Thyroid gland (tissue), 4 donors: ENCODE measurements at regions not wholly inside any gene's neighbourhood (a gene's known extent, or its start where the extent isn't known, plus 50 kb on each side); places are given as distances from the start of the nearest gene placed in this dataset.

Experiments
- CTCF ChIP-seq, 6 experiments: fragments of 200-600 bp in 3 of 6; fragments of 450-650 bp in 3 of 6; sonication (generic) in 3 of 6; IDR thresholded peaks; one replicate each; pipeline ENCODE4 v1.5.1; 2016 to 2019; ENCODE audit warnings: antibody characterized with exemption in 6 of 6, mild to moderate bottlenecking in 2 of 6, inconsistent platforms in 1 of 6, moderate library complexity in 1 of 6
- POLR2A ChIP-seq, 2 donors: fragments of 450-650 bp; IDR thresholded peaks; one replicate each; pipeline ENCODE4 v1.6.1; 2017; ENCODE audit warnings: antibody characterized with exemption in 2 of 2, mild to moderate bottlenecking in 2 of 2, moderate library complexity in 1 of 2

GRCh38 chr16:79473456-79473855 lies 127.1 kb downstream of the MAF start:
- TF ChIP-seq POLR2A (IDR thresholded peaks at IDR 0.05) (no peak), CTCF (IDR thresholded peaks at IDR 0.05) (no peak)
